Adrenal gland (tissue), 5 donors: ENCODE measurements at regions not wholly inside any gene's neighbourhood (a gene's known extent, or its start where the extent isn't known, plus 50 kb on each side); places are given as distances from the start of the nearest gene placed in this dataset.

ENCODE experiments used
- POLR2A ChIP-seq, 2 donors: fragments of 450-650 bp; IDR thresholded peaks; one replicate each; pipeline ENCODE4 v1.6.1; 2017; ENCODE audit warnings: antibody characterized with exemption in 2 of 2, mild to moderate bottlenecking in 2 of 2, moderate library complexity in 1 of 2
- TF ChIP-seq, protein P1 (sequence below), 6 experiments: fragments of 450-650 bp in 4 of 6; fragments of 200-600 bp in 2 of 6; sonication (generic) in 1 of 6; IDR thresholded peaks; 1 replicate in 5 of 6; 2 replicates in 1 of 6; pipeline versions ENCODE4 v1.5.1 to v1.8.0; 2016 to 2021; ENCODE audit warnings: antibody characterized with exemption in 6 of 6, mild to moderate bottlenecking in 2 of 6, moderate library complexity in 1 of 6
- donor health status: DM: no; HTN: no; CAD: no.

DNA sequence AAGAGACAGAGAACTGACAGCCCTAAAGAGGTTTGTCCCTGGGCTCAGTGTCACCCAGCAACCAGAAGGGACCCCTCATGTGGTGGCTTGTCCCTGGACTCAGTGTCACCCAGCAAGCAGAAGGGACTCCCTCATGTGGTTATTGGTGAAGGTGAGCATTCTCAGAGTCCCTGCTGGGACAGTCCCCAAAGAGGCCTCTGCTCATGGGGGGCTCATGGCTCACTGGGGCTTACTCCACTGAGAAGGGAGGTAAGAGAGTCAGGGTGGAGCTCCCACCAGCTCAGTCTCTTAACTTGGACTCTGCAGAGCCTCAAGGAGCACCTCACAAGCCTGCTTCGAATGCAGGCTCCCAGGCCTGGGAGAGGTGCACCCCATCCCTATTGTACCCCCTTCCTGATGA lies 145.2 kb upstream of the COPS8 start:
- TF ChIP-seq, protein P1, sequence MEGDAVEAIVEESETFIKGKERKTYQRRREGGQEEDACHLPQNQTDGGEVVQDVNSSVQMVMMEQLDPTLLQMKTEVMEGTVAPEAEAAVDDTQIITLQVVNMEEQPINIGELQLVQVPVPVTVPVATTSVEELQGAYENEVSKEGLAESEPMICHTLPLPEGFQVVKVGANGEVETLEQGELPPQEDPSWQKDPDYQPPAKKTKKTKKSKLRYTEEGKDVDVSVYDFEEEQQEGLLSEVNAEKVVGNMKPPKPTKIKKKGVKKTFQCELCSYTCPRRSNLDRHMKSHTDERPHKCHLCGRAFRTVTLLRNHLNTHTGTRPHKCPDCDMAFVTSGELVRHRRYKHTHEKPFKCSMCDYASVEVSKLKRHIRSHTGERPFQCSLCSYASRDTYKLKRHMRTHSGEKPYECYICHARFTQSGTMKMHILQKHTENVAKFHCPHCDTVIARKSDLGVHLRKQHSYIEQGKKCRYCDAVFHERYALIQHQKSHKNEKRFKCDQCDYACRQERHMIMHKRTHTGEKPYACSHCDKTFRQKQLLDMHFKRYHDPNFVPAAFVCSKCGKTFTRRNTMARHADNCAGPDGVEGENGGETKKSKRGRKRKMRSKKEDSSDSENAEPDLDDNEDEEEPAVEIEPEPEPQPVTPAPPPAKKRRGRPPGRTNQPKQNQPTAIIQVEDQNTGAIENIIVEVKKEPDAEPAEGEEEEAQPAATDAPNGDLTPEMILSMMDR (IDR thresholded peaks at IDR 0.05) = no peak
- TF ChIP-seq POLR2A (IDR thresholded peaks at IDR 0.05) = no peak
